SK-N-MC (cell line): ENCODE measurements at regions not wholly inside any gene's neighbourhood (a gene's known extent, or its start where the extent isn't known, plus 50 kb on each side); places are given as distances from the start of the nearest gene placed in this dataset.

Source experiments
- EZH2 ChIP-seq: fragments of 200-600 bp; sonication (generic); IDR thresholded peaks from one replicate; pipeline ENCODE4 v1.6.1; 2017; ENCODE audit warnings: antibody characterized with exemption
- FOXP2 ChIP-seq: optimal IDR thresholded peaks from 2 replicates; pipeline ENCODE3; 2011; ENCODE audit warnings: mild to moderate bottlenecking, moderate library complexity; ENCODE audit not compliant: insufficient read depth; ENCODE audit errors: extremely low read length, control extremely low read depth
- POLR2AphosphoS5 ChIP-seq: IDR thresholded peaks from 2 replicates; pipeline ENCODE4 v1.6.1; 2012; ENCODE audit warnings: mild to moderate bottlenecking, low read depth, low read length, borderline replicate concordance

- no peak for TF ChIP-seq POLR2AphosphoS5
- TF ChIP-seq FOXP2 = no peak
- TF ChIP-seq EZH2 = no peak
Observed at GRCh38 chr3:193085655-193086054, 155.4 kb upstream of the PLAAT1 start.
